ENCODE measurements at regions not wholly inside any gene's neighbourhood (a gene's known extent, or its start where the extent isn't known, plus 50 kb on each side); places are given as distances from the start of the nearest gene placed in this dataset.
A peak's percentile ranks its signal among the peaks of the same experiment; 100 is the strongest.

GRCh38 chr7:155178096-155178495 lies 108.0 kb downstream of the HTR5A start:
- DNase-seq (ENCODE audit: low spot score in 2 of 2, unreplicated experiment in 2 of 2): no peak
- peaks cover 9% of the 10 kb centered on the region for H3K27me3 Mint-ChIP-seq (ENCODE audit: low read depth)
- no peaks in the 10 kb centered on the region for H3K36me3 Mint-ChIP-seq
- TF ChIP-seq CTCF (IDR thresholded peaks at IDR 0.05; ENCODE audit: unreplicated experiment): no peak
- H3K27ac Mint-ChIP-seq: no peak overlapping the region
- H3K4me3 Mint-ChIP-seq: no peak overlapping the region
- H3K9me3 Mint-ChIP-seq: peaks cover 30% of the 10 kb centered on the region
- H3K4me1 Mint-ChIP-seq: no peaks in the 10 kb centered on the region

- no peak for TF ChIP-seq CTCF (IDR thresholded peaks at IDR 0.05; ENCODE audit: unreplicated experiment)
- Mint-ChIP-seq H3K4me1 (no peaks in the 10 kb centered on the region), H3K36me3 (peaks cover 7% of the 10 kb centered on the region), H3K4me3 (no peak overlapping the region), H3K27ac (no peak overlapping the region), H3K27me3 (ENCODE audit: low read depth) (no peaks in the 10 kb centered on the region), H3K9me3 (peaks cover 51% of the 10 kb centered on the region)
- DNase-seq (ENCODE audit: low spot score in 2 of 2, unreplicated experiment in 2 of 2): no peak
These were observed 111.6 kb downstream of the HTR5A start for GRCh38 chr7:155181768-155182167.

- Mint-ChIP-seq H3K36me3 (peaks cover 7% of the 10 kb centered on the region), H3K4me1 (no peaks in the 10 kb centered on the region), H3K4me3 (no peak overlapping the region), H3K27ac (no peak overlapping the region), H3K27me3 (ENCODE audit: low read depth) (no peaks in the 10 kb centered on the region), H3K9me3 (peaks cover 51% of the 10 kb centered on the region)
- no peak for TF ChIP-seq CTCF (IDR thresholded peaks at IDR 0.05; ENCODE audit: unreplicated experiment)
- peak in 1 of 2 experiments; percentile 28 for DNase-seq (ENCODE audit: low spot score in 2 of 2, unreplicated experiment in 2 of 2)
These were observed 112.4 kb downstream of the HTR5A start for GRCh38 chr7:155182406-155182970.

GRCh38 chr7:155183655-155184054 lies 113.5 kb downstream of the HTR5A start:
- Mint-ChIP-seq H3K27me3 (ENCODE audit: low read depth) (no peaks in the 10 kb centered on the region), H3K36me3 (peaks cover 7% of the 10 kb centered on the region), H3K4me1 (no peaks in the 10 kb centered on the region), H3K27ac (no peak overlapping the region), H3K4me3 (no peak overlapping the region), H3K9me3 (peaks cover 44% of the 10 kb centered on the region)
- TF ChIP-seq CTCF (IDR thresholded peaks at IDR 0.05; ENCODE audit: unreplicated experiment): no peak
- DNase-seq (ENCODE audit: low spot score in 2 of 2, unreplicated experiment in 2 of 2): no peak

- Mint-ChIP-seq H3K4me3 (no peak overlapping the region), H3K4me1 (peaks cover 1% of the 10 kb centered on the region), H3K9me3 (peaks cover 44% of the 10 kb centered on the region), H3K27me3 (ENCODE audit: low read depth) (no peaks in the 10 kb centered on the region), H3K36me3 (peaks cover 7% of the 10 kb centered on the region), H3K27ac (no peak overlapping the region)
- no peak for TF ChIP-seq CTCF (IDR thresholded peaks at IDR 0.05; ENCODE audit: unreplicated experiment)
- no peak for DNase-seq (ENCODE audit: low spot score in 2 of 2, unreplicated experiment in 2 of 2)
These were observed 112.8 kb upstream of the INSIG1 start for GRCh38 chr7:155184923-155185322.
